Hematopoietic multipotent progenitor cell treated with erythropoietin and hydrocortisone succinate and interleukin-3 and kit ligand, for 15 days (in vitro differentiated cells): ENCODE measurements at regions not wholly inside any gene's neighbourhood (a gene's known extent, or its start where the extent isn't known, plus 50 kb on each side); places are given as distances from the start of the nearest gene placed in this dataset.

Experiments
- DNase-seq: peaks from one replicate; pipeline ENCODE4 v3.0.0-alpha.2; 2015; ENCODE audit warnings: low spot score

DNA sequence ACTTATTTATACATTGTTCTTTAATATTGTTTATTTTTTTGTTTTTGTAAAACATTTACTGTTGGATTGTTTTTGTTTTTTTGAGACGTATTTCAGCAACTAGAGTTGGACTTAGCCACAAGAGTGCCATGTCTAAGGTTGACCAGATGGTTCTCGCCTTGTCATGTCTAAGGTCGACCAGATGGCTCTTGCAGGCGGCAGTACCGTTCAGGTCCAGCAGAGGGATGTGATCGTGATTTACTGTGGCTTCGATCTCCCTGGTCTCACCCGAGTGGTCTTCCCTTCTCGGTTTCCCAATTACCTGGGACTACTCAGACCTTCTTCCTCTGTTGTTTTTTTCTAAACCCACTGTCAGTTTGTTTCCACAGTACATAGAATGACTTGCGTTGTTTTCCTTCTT is 1438.6 kb downstream of the UQCRFS1 start:
- DNase-seq = no peak

DNA sequence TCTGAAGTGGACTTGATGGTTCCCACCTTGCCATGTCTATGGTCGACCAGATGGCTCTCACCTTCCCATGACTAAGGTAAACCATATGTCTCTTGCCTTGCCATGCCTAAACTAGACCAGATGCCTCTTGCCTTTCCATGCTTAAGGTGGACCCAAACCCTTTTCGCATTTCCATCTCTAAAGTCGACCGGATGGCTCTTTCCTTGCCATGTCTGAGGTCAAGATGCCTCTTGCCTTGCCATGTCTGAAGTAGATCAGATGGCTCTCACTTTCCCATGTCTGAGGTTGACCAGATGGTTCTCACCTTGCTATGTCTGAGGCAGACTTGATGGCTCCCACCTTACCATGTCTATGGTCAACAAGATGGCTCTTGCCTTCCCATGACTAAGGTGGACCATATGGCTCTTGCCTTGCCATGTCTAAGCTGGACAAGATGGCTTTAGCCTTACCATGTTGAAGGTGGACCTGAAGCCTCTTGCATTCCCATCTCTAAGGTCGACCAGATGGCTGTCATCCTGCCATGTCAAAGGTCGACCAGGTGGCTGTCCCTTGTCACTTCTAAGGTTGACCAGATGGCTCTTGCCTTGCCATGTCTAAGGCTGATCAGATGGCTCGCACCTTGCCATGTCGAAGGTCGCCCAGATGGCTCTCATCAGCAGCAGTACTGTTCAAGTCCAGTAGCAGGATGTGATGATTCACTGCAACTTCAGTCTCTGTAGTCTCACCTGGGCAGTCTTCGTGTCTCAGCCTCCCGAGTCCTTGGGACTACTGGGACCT is 1439.4 kb downstream of the UQCRFS1 start:
- no peak for DNase-seq

DNA sequence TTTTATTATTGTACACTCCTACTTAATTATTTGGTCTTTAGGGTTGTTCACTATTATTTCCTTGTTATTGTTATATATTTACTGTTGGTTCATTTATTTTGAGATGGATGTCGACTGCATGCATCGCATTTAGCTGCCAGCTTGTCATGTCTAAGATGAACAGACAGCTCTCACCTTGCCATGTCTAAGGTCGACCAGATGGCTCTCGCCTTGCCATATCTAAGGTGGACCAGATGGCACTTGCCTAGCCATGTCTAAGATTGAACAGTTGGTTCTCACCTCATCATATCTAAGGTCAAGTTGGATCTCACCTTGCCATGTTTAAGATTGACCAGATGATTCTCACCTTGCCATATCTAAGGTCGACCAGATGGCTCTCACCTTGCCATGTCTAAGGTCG is 1440.9 kb downstream of the UQCRFS1 start:
- DNase-seq = no peak

DNA sequence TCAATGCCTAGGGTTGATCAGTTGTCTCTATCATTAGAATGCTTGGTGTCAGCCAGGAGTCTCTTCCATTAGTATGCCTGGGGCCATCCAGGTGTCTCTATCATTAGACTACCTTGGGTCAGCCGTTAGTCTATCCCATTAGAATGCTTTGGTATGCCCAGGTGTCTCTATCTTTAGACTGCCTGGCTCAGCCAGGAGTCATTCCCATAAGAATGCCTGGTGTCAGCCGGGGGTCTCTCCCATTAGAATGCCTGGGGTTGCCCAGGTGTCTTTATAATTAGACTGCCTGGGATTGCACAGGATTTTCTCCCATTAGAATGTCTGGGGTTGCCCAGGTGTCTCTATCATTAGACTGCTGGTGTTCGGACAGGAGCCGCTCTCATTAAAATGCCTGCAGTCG is 1442.9 kb downstream of the UQCRFS1 start:
- DNase-seq = no peak

DNA sequence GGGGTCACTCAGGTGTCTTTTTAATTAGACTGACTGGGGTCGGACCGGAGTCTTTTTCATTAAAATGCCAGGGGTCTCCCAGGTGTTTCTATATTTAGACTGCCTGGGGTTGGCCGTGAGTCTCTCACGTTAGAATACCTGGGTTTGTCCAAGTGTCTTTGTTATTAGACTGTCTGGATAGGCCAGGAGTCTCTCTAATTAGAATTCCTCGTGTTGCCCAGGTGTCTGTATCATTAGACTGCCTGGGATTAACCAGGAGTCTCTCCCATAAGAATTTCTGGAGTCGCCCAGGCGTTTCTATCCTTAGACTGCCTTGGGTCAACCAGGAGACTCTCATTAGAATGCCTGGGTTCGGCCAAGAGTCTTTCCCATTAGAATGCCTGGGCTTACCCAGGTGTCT is 1445.7 kb downstream of the UQCRFS1 start:
- no peak for DNase-seq

DNA sequence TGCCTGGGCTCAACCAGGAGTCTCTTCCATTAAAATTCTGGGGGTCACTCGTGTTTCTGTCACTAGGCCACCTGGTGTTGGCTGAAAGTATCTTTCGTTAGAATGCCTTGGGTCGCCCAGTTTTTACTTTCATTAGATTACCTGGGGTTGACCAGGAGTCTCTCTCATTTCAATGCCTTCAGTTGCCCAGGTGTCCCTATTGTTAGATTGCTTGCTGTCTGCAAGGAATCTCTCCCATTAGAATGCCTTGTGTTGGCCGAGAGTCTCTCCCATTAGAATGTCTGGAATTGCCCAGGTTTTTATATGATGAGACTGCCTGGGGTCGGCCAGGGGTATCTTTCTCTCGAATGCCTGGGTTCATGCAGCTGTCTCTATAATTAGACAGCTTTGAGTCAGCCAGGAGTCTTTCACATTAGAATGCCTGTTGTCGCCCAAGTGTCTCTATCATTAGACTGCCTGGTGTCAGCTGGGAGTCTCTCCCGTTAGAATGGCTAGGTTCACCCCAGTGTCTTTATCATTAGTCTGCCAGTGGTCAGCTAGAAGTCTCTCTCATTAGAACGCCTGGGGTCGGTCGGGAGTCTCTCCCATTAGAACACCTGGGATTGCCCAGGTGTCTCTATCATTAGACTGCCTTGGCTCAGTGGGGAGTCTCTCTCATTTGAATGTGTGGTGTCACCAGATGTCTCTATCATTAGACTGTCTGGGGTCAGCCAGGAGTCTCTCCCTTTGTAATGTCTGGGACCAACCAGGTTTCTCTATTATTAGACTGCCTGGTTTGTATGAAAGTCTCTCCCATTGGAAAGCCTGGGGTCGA is 1446.8 kb downstream of the UQCRFS1 start:
- DNase-seq = no peak

DNA sequence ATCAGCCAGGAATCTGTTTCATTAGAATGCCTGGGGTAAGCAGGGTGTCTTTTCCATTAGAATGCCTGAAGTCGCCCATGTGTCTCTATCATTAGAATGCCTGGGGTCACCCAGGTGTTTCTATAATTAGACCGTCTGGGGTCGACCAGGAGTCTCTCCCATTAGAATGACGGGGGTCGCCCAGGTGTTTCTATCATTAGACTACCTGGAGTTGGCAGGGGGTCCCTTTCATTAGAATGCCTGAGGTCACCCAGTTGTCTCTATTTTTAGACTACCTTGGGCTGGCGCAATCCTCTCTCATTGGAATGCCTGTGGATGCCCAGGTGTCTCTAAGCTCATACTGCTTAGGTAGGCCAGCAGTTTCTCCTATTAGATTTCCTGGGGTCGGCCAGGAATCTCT is 1447.6 kb downstream of the UQCRFS1 start:
- no peak for DNase-seq

DNA sequence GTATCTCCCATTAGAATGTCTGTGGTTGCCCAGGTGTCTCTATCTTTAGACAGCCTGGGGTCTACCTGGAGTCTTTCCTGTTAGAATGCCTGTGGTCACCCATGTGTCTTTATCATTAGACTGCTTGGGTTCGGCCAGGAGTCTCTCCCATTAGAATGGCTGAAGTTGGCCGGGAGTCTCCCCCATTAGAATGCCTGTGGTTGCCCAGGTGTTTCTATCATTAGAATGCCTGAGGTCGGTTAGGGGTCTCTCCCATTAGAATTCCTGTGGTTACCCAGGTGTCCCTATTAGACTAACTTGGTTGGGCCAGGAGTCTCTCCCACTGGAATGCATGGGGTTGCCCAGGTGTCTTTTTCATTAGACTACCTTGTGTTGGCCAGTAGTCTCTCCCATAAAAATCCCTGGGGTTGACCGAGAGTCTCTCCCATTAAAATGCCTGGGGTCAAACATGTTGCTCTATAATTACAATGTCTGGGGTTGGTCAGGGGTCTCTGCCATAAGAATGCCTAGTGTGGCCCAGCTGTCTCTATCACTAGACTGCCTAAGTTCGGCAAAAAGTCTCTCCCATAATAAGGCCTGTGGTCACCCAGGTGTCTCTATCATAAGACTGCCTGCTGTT is 1448.7 kb downstream of the UQCRFS1 start:
- no peak for DNase-seq

DNA sequence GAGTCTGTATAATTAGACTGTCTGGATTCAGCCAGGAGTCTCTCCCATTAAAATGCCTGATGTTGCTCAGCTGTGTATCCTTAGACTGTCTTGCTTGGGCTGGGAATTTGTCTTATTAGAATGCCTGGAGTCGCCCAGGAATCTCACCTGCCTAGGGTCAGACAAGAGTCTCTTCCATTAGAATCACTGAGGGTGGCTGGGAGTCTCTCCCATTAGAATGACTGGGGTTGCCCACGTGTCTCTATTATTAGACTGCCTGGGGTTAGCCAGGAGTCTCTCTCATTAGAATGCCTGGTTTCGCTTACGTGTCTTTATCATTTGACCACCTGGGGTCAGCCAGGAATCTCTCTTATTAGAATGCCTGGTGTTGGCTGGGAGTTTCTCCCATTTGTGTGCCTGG is 1450.0 kb downstream of the UQCRFS1 start:
- no peak for DNase-seq

DNA sequence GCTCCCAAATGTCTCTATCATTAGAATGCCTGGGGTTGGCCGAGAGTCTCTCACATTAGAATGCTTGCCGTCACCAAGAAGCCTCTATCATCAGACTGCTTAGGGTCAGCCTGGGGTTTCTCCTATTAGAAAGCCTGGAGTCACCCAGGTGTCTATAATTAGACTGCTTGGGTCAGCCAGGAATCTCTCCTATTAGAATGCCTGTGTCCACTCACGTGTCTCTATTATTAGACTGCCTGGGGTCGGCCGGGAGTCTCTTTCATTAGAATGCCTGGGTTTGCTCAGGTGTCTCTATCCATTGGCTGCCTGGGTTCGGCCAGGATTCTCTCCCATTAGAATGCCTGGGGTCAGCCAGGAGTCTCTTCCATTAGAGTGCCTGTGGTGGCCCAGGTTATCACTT is 1453.1 kb downstream of the UQCRFS1 start:
- no peak for DNase-seq

DNA sequence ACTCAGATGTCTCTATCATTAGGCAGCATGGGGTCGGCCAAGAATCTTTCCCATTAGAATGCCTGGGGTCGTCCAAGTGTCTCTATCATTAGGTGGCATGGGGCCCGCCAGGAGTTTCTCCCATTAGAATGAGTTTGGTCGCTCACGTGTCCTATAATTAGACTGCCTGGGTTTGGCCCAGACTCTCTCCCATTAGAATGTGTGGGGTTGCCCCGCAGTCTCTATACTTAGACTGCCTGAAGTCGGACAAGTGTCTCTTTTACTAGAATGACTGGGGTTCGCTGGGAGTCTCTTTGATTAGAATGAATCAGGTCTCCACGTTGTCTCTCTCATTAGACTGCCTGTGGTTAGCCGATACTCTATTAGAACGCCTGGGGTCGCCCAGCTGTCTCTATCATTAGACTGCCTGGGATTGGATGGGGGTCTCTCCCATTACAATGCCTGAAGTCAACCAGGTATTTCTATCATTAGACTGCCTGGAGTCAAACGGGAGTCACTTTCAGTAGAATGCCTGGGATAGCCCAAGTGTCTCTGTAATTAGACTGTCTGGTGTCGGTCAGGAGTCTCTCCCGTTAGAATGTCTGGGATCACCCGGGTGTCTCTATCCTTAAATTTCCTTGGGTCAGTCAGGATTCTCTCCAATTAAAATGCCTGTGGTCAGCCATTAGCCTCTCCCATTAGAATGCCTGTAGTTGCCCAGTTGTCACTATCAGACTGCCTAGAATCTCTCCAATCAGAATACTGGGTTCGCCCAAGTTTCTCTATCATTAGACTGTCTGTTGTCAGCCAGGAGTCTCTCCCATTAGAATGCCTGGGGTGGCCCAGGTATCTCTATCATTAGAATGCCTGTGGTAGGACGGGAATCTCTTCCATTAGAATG is 1454.1 kb downstream of the UQCRFS1 start:
- no peak for DNase-seq

DNA sequence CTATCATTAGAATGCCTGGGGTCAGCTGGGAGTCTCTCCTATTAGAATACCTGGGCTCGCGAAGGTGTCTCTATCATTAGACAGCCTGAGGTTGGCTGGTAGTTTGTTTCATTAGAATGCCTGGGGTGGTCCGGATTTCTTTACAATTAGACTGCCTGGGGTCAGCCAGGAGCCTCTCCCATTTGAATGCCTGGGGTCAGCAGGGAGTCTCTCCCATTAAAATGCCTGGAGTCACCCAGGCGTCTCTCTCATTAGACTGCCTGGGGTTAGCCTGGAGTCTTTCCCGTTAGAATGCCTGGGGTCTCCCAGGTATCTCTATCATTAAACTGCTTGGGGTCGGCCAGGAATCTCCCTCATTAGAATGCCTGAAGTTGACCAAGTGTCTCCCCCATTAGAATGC is 1458.3 kb downstream of the UQCRFS1 start:
- DNase-seq = no peak

DNA sequence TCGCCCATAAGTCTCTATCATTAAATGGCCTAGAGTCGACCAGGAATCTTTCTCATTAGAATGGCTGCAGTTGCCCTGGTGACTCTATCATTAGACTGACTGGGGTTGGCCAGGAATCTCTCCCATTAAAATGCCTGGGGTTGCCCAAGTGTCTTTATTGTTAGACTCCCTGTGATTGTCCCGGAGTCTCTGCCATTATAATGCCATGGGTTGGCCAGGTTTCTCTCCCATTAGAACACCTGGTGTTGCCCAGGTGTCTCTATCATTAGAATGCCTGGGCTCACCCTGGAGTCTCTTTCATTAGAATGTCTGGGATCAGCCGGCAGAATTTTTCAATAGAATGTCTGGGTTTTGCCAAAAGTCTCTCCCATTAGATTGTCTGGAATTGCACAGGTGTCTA is 1459.3 kb downstream of the UQCRFS1 start:
- DNase-seq = no peak

DNA sequence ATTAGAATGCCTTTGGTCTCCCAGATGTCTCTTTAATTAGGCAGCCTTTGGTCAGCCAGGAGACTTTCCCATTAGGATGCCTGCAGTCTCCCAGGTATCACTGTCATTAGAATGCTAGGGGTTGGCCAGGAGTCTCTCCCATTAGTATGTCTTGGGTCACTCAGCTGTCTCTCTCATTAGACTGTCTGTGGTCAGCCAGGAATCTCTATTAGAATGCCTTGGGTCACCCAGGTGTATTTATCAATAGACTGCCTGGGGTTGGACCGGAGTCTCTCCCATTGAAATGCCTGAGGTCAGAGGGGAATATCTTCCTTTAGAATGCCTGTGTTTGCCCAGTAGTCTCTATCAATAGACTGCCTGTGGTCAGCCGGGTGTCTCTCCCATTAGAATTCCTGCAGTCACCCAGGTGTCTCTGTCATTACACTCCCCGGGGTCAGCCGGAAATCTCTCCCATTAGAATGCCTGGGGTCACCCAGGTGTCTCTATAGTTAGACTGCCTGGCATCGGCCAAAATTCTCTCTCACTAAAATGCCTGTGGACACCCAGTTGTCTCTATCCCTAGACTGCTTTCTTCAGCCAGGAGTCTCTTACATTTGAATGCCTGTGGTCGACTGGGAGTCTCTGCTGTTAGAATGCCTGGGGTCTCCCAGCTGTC is 1460.3 kb downstream of the UQCRFS1 start:
- DNase-seq = no peak

DNA sequence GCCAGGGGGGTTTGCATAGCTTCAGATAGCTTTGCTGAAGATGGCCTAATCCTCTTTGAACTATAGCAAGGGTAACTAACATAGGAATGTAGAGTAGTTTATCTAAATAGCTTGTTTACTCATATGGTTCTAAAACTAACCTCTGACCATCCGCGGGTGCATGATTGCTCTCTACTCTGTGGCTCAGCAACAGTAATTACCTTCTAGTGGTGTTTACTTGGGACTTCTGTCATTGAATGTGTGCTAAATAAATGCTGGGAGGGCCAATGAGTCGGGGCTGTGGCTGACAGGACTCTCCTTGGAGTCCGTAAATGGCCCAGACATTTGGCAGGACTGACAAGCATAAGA is 1461.9 kb downstream of the UQCRFS1 start:
- DNase-seq = no peak

DNA sequence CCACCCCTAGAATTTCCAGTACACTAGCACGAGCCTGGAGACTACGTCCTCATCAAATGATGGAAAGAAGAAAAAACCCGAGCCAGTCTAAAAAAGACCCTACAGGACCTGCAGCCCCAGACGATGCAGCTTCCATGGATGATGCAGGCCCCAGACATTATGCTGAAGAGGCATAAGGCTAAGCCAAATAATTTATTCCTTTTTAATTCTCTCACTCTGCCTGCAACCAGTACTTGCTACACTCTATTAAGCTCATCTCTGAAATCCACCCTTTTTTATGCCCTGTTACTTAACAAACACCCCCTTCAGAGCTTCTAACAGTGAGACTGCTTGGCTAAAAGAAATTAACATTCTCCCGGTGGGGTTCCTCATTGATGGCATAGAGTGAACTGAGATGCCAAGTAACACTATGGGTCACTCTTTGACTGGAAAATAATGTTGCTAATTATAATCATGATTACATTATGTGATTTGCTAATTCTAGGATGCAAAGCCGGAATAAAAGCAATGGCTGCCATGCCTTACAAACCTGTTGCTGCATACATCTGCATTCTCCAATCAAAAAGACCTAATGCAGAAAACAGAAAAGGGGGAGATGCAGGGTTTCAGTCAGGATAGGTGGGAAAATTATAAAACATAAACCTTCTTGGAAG is 1462.4 kb downstream of the UQCRFS1 start:
- no peak for DNase-seq

DNA sequence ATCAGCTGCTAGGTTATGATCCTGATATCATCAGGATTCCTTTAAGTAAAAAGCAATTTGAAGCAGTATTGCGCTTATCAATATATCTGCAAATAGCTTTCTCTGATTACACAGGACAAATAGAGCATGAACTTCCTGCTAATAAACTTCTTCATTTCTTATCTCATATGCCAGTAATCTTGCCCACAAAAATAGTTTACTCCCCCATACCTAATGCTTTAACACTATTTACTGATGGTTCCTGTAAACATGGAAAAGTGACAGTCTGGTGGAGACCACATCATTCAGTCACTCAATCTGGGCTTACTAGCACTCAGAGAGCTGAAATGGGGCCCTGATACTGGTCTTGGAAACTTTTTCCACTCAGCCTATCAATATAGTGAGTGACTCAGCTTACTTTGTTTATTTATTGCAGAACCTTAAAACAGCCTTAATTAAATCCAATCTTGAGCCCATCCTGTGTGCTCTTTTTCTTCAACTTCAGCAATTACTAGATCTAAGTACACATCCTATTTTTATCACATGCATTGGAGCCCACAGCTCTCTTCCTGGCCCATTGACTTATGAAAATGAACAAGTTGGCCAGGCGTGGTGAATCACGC is 1464.3 kb downstream of the UQCRFS1 start:
- no peak for DNase-seq

DNA sequence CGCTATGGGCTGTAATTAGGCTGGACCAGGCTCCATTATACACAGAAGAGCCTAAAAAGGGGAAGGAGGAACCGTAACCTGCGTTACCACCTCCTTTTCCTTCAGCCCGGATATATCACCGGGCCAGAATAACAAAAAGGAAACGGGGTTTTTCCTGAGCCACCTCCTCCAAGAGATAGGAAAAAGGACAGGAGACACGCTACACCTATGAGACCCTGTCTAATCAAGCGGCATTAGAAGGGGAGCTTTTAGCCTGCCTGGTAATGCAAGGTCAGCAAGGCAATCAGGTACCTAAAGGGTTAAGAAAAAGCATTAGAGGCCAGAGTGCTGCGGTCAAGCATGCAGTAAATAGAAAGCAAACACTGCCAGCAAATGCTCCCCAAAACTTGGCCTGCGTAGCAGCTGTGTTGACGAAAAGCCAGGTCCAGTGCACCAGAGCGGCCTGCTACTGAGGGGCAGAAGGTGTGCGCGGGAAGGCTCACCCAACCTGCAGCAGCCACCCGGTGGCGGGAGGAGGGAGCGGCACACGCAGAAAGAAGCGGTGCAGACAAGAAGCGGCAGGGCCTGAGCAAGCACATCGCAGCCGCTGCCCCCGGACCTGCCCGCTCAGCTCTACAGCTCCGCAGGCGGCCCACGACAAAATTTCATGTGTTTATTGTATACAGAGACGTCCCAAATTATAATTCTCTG is 1466.1 kb downstream of the UQCRFS1 start:
- no peak for DNase-seq

DNA sequence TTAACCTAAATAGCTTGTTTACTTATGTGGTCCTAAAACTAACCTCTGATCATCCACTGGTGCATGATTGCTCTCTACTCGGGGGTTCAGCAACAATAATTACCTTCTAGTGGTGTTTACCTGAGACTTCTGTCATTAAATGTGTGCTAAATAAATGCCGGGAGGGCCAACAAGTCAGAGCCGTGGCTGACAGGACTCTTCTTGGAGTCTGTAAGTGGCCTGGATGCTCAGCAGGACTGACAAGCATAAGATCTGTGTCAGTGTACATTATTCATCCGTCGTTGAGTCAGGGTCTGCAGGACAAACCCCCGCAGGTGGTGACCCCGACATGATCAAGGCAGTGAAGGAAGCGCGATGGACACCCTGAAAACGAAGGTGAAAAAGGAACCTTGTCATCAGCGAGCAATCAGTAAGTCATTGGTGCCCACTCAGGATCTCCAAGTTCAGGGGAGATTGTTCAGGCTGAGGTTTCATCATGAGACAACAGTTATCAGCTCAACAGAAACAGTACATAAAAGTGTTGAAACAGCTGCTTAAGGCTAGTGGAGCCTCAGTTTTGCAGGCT is 1466.9 kb downstream of the UQCRFS1 start:
- no peak for DNase-seq
